ENCODE measurements at regions not wholly inside any gene's neighbourhood (a gene's known extent, or its start where the extent isn't known, plus 50 kb on each side); places are given as distances from the start of the nearest gene placed in this dataset.

GRCh38 chr2:151049746-151050145 is 211.9 kb downstream of the RBM43 start:
- H3K4me1 ChIP-seq = no peaks in the 10 kb centered on the region
- H3K79me2 ChIP-seq = no peaks in the 10 kb centered on the region
- H3K9me3 ChIP-seq (ENCODE audit: control insufficient read depth, low read length) = no peaks in the 10 kb centered on the region
- H3K27me3 ChIP-seq (ENCODE audit: control insufficient read depth, insufficient read depth, low read length) = no peaks in the 10 kb centered on the region
- H2AFZ ChIP-seq = no peak overlapping the region
- no peak overlapping the region for H3K4me2 ChIP-seq (ENCODE audit: low read length)
- no peak overlapping the region for H3K9ac ChIP-seq
- no peak overlapping the region for H3K27ac ChIP-seq
- no peak for TF ChIP-seq CTCF (IDR thresholded peaks at IDR 0.05)
- H3K4me3 ChIP-seq (ENCODE audit: low read depth, low read length) = no peak overlapping the region
- H3K36me3 ChIP-seq (ENCODE audit: control insufficient read depth, insufficient read depth, low read length) = no peaks in the 10 kb centered on the region

- Histone ChIP-seq H3K27me3 (ENCODE audit: control insufficient read depth, insufficient read depth, low read length) (no peaks in the 10 kb centered on the region), H3K27ac (no peak overlapping the region), H3K4me3 (ENCODE audit: low read depth, low read length) (no peak overlapping the region), H2AFZ (no peak overlapping the region), H3K4me1 (no peaks in the 10 kb centered on the region), H3K9me3 (ENCODE audit: control insufficient read depth, low read length) (no peaks in the 10 kb centered on the region), H3K4me2 (ENCODE audit: low read length) (no peak overlapping the region), H3K36me3 (ENCODE audit: control insufficient read depth, insufficient read depth, low read length) (no peaks in the 10 kb centered on the region), H3K79me2 (no peaks in the 10 kb centered on the region), H3K9ac (no peak overlapping the region)
- no peak for TF ChIP-seq CTCF (IDR thresholded peaks at IDR 0.05)
These were observed 213.2 kb downstream of the RBM43 start for GRCh38 chr2:151048331-151049054.

- Histone ChIP-seq H3K9me3 (ENCODE audit: control insufficient read depth, low read length) (no peaks in the 10 kb centered on the region), H3K9ac (no peak overlapping the region), H3K4me3 (ENCODE audit: low read depth, low read length) (no peak overlapping the region), H3K4me2 (ENCODE audit: low read length) (no peak overlapping the region), H2AFZ (no peak overlapping the region), H3K4me1 (no peaks in the 10 kb centered on the region), H3K27me3 (ENCODE audit: control insufficient read depth, insufficient read depth, low read length) (no peaks in the 10 kb centered on the region), H3K27ac (no peak overlapping the region), H3K36me3 (ENCODE audit: control insufficient read depth, insufficient read depth, low read length) (no peaks in the 10 kb centered on the region), H3K79me2 (no peaks in the 10 kb centered on the region)
- no peak for TF ChIP-seq CTCF (IDR thresholded peaks at IDR 0.05)
These were observed 218.2 kb downstream of the RBM43 start for GRCh38 chr2:151043484-151043883.

GRCh38 chr2:151042964-151043363 is 218.7 kb downstream of the RBM43 start:
- H3K9ac ChIP-seq = no peak overlapping the region
- no peaks in the 10 kb centered on the region for H3K36me3 ChIP-seq (ENCODE audit: control insufficient read depth, insufficient read depth, low read length)
- H2AFZ ChIP-seq = no peak overlapping the region
- no peak overlapping the region for H3K4me2 ChIP-seq (ENCODE audit: low read length)
- H3K27ac ChIP-seq = no peak overlapping the region
- H3K9me3 ChIP-seq (ENCODE audit: control insufficient read depth, low read length) = no peaks in the 10 kb centered on the region
- H3K27me3 ChIP-seq (ENCODE audit: control insufficient read depth, insufficient read depth, low read length) = no peaks in the 10 kb centered on the region
- H3K4me1 ChIP-seq = no peaks in the 10 kb centered on the region
- TF ChIP-seq CTCF (IDR thresholded peaks at IDR 0.05) = no peak
- no peak overlapping the region for H3K4me3 ChIP-seq (ENCODE audit: low read depth, low read length)
- H3K79me2 ChIP-seq = no peaks in the 10 kb centered on the region

- no peak overlapping the region for H3K4me2 ChIP-seq (ENCODE audit: low read length)
- H3K27ac ChIP-seq = no peak overlapping the region
- H3K36me3 ChIP-seq (ENCODE audit: control insufficient read depth, insufficient read depth, low read length) = no peaks in the 10 kb centered on the region
- H3K79me2 ChIP-seq = no peaks in the 10 kb centered on the region
- H3K4me1 ChIP-seq = no peaks in the 10 kb centered on the region
- H3K9ac ChIP-seq = no peak overlapping the region
- no peaks in the 10 kb centered on the region for H3K27me3 ChIP-seq (ENCODE audit: control insufficient read depth, insufficient read depth, low read length)
- no peak for TF ChIP-seq CTCF (IDR thresholded peaks at IDR 0.05)
- no peak overlapping the region for H3K4me3 ChIP-seq (ENCODE audit: low read depth, low read length)
- H3K9me3 ChIP-seq (ENCODE audit: control insufficient read depth, low read length) = no peaks in the 10 kb centered on the region
- no peak overlapping the region for H2AFZ ChIP-seq
These were observed 221.6 kb downstream of the RBM43 start for GRCh38 chr2:151040039-151040438.
